ENCODE measurements at regions not wholly inside any gene's neighbourhood (a gene's known extent, or its start where the extent isn't known, plus 50 kb on each side); places are given as distances from the start of the nearest gene placed in this dataset.

DNA sequence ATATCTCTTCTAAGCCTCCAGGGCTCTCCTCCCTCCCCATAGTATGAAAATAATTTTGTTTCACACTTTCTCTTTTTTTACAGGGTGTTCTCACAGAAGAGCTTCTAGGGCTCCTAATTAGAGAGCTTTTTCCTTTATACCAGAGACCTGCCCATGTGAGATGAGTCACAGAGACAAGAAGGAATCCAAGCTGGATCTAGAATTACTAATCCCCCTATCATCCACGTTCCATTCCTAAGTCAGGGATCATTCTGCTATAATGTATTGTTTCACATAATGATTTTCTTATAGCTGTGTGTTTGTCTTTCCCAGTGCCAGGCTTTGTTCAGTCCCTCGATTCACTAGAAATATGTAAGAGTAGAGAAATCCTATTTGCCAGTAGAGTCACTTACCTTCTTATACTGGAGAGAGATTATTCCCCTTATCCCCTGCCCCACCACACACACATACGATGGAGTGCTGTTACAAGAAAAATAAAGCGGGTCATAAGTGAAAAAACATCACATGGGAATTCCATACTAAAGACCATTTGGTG is 778.3 kb upstream of the LRRC4C start:
- no peaks in the 10 kb centered on the region for H3K36me3 Mint-ChIP-seq (ENCODE audit: low read depth)
- peaks cover 4% of the 10 kb centered on the region for H3K9me3 Mint-ChIP-seq
- no peak overlapping the region for H3K27ac Mint-ChIP-seq
- TF ChIP-seq, protein P1, sequence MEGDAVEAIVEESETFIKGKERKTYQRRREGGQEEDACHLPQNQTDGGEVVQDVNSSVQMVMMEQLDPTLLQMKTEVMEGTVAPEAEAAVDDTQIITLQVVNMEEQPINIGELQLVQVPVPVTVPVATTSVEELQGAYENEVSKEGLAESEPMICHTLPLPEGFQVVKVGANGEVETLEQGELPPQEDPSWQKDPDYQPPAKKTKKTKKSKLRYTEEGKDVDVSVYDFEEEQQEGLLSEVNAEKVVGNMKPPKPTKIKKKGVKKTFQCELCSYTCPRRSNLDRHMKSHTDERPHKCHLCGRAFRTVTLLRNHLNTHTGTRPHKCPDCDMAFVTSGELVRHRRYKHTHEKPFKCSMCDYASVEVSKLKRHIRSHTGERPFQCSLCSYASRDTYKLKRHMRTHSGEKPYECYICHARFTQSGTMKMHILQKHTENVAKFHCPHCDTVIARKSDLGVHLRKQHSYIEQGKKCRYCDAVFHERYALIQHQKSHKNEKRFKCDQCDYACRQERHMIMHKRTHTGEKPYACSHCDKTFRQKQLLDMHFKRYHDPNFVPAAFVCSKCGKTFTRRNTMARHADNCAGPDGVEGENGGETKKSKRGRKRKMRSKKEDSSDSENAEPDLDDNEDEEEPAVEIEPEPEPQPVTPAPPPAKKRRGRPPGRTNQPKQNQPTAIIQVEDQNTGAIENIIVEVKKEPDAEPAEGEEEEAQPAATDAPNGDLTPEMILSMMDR (IDR thresholded peaks at IDR 0.05), result no peak
- POLR2A ChIA-PET, result no interaction called here
- DNase-seq (no peak), ATAC-seq (ENCODE audit: low read depth) (no peak)
- no peak overlapping the region for H3K4me3 Mint-ChIP-seq
- H3K27me3 Mint-ChIP-seq, result no peaks in the 10 kb centered on the region
- no peaks in the 10 kb centered on the region for H3K4me1 Mint-ChIP-seq
- CTCF ChIA-PET, result no interaction called here
- intact Hi-C loops (cut with micrococcal nuclease), result no loop called here

DNA sequence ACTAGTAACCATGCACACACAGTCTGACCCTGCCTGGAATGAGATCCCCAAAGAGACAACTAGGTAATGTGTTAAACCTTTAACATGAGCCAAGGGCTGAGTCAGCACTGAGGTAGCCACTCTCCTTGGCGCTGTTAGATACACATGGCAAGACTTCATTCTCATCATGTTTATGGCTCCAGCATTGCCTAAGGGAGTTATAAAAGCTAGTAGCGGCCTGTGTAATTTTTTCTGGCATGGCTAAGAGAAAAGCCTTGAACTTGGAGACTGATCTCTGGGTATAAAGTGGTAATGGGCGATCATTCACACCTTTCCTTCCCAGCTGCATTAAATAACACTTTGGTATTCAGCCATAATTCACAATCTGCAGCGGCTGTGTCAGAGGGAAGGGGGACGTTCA is 779.7 kb upstream of the LRRC4C start:
- CTCF ChIA-PET, result no interaction called here
- no peak for DNase-seq
- H3K27ac Mint-ChIP-seq, result no peak overlapping the region

DNA sequence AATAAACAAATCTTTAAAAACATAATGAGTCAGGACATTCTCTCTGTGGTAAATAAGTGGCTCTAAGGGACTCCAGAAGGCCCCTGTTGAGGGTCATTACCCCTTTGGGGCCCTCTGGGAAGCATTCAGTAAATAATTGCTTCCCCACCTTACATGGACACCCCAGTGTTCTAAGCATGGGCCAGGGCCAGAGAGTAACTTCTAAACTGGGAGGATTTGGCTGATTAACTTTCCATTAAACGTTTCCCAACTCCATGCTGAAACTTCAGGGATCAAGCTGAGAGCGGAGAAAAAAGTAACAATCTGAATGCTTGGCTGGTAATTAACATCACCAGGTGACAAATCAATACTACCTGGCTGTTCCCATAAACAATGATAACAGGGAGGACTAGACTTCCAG is 783.9 kb upstream of the LRRC4C start:
- Mint-ChIP-seq H3K27ac (no peak overlapping the region), H3K4me3 (no peak overlapping the region), H3K9me3 (no peaks in the 10 kb centered on the region), H3K36me3 (ENCODE audit: low read depth) (no peaks in the 10 kb centered on the region), H3K4me1 (no peaks in the 10 kb centered on the region), H3K27me3 (no peaks in the 10 kb centered on the region)
- DNase-seq (no peak), ATAC-seq (ENCODE audit: low read depth) (no peak)
- CTCF ChIA-PET, result no interaction called here
- TF ChIP-seq, protein P1 (IDR thresholded peaks at IDR 0.05), result no peak
- intact Hi-C loops (cut with micrococcal nuclease), result no loop called here
- POLR2A ChIA-PET, result no interaction called here

More for the DNA sequence above, 779.7 kb upstream of the LRRC4C start:
- POLR2A ChIA-PET, result no interaction called here
- peaks cover 4% of the 10 kb centered on the region for H3K9me3 Mint-ChIP-seq
- intact Hi-C loops (cut with micrococcal nuclease), result no loop called here
- H3K27me3 Mint-ChIP-seq, result no peaks in the 10 kb centered on the region
- no peak for ATAC-seq (ENCODE audit: low read depth)
- TF ChIP-seq, protein P1 (IDR thresholded peaks at IDR 0.05), result no peak
- H3K4me1 Mint-ChIP-seq, result no peaks in the 10 kb centered on the region
- H3K4me3 Mint-ChIP-seq, result no peak overlapping the region
- no peaks in the 10 kb centered on the region for H3K36me3 Mint-ChIP-seq (ENCODE audit: low read depth)

DNA sequence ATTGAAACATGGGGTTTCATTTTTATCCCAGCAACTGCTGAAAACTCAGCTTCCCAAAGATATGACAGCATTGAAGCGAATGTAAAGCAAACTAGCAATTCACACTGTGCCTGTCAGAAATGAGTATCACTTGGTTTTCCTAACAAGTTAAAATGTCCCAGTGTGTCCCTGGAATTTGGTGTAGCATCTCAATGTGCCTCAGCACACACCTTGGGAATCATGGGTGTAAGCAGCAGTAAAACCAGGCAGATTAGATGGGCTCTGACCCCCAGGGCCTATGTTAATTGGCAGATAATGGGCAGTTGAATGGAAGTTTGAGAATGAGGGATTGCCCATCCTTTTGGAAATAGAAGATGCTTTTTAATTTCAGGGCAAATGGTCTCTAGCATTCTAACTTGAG is 784.9 kb upstream of the LRRC4C start:
- intact Hi-C loops (cut with micrococcal nuclease), result no loop called here
- TF ChIP-seq, protein P1 (IDR thresholded peaks at IDR 0.05), result no peak
- Mint-ChIP-seq H3K4me1 (no peaks in the 10 kb centered on the region), H3K36me3 (ENCODE audit: low read depth) (no peaks in the 10 kb centered on the region), H3K27me3 (no peaks in the 10 kb centered on the region), H3K4me3 (no peak overlapping the region), H3K27ac (no peak overlapping the region), H3K9me3 (no peaks in the 10 kb centered on the region)
- ChIA-PET CTCF (no interaction called here), POLR2A (no interaction called here)
- ATAC-seq (ENCODE audit: low read depth), result no peak
- no peak for DNase-seq

DNA sequence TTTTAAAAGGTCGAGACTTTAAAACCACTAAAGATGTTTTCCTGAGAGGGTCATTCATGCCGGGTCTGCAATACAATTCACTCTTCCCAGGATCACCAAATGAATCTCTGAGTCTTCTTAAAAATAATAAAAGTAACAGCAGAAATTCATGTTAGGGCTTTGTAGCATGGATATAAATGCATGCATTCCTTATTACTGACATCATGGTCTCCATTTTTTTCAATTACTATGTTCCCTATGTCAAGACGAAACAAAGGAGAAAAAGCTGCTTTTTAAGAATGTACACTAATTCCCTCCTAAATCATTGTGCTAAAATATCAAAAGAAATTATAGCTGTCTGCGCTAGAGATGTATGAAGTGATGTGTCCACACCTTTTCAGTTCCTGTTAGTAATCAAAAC is 789.9 kb upstream of the LRRC4C start:
- no peak for DNase-seq
- TF ChIP-seq, protein P1 (IDR thresholded peaks at IDR 0.05), result no peak
- H3K36me3 Mint-ChIP-seq (ENCODE audit: low read depth), result no peaks in the 10 kb centered on the region
- H3K9me3 Mint-ChIP-seq, result peaks cover 7% of the 10 kb centered on the region
- CTCF ChIA-PET, result no interaction called here
- H3K4me1 Mint-ChIP-seq, result no peaks in the 10 kb centered on the region
- no peak overlapping the region for H3K4me3 Mint-ChIP-seq
- no peaks in the 10 kb centered on the region for H3K27me3 Mint-ChIP-seq
- intact Hi-C loops (cut with micrococcal nuclease), result no loop called here
- POLR2A ChIA-PET, result no interaction called here
- H3K27ac Mint-ChIP-seq, result no peak overlapping the region
- no peak for ATAC-seq (ENCODE audit: low read depth)

Measured in activated B cell treated with CpG ODN at 0.5 μM for 24 hours (primary cell).